ENCODE measurements at regions not wholly inside any gene's neighbourhood (a gene's known extent, or its start where the extent isn't known, plus 50 kb on each side); places are given as distances from the start of the nearest gene placed in this dataset.

DNA sequence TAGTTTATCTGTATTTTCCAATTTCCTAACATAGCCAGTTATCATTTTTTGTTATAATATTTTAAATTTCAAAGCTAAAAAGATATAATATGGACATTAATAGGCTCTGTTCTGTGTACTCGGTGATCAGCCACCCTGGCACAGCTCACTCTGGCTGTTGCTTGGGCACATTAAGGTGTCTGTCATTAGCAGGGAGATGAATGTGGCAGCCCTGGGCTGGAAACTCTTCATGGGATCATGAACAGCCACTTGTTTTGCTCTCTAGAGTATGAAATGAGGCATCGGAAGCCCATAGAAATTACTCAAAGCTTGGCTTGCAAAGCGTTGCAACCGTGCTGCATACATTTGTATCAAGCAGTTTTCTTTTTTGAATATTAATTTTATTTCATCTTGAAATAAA lies 233.2 kb downstream of the DACT1 start:
- ChIA-PET POLR2A (no interaction called here), CTCF (no interaction called here)
- 90% methylated on average over 2 of the region's 4 CpGs for WGBS (ENCODE audit: insufficient coverage)
- Mint-ChIP-seq H3K4me3 (no peak overlapping the region), H3K4me1 (no peaks in the 10 kb centered on the region), H3K27me3 (peaks cover 3% of the 10 kb centered on the region), H3K27ac (no peak overlapping the region), H3K9me3 (ENCODE audit: insufficient read depth) (no peaks in the 10 kb centered on the region)
- DNase-seq (no peak), ATAC-seq (ENCODE audit: low read depth) (no peak)
- no peak for TF ChIP-seq CTCF (IDR thresholded peaks at IDR 0.05)
- TF ChIP-seq EZH2 (IDR thresholded peaks at IDR 0.05; ENCODE audit: borderline replicate concordance, insufficient read depth, low read depth, low read length, poor library complexity, severe bottlenecking): no peak
- Histone ChIP-seq H3K9me3 (ENCODE audit: control extremely low read depth in 1 of 3, control insufficient read depth in 2 of 3, insufficient read depth in 1 of 3, low read length in 2 of 3) (no peaks in the 10 kb centered on the region), H3K27me3 (replicated peaks in 1 of 4; ENCODE audit: control extremely low read depth in 1 of 4, control insufficient read depth in 3 of 4, insufficient read depth in 4 of 4, low read length in 3 of 4) (no peaks in the 10 kb centered on the region), H3K4me2 (replicated peaks; ENCODE audit: low read depth, low read length, poor library complexity, severe bottlenecking) (no peak overlapping the region), H3K4me3 (ENCODE audit: control extremely low read depth in 1 of 5, extremely low read depth in 1 of 5, insufficient read depth in 1 of 5, low read depth in 2 of 5, low read length in 4 of 5) (no peak overlapping the region), H2AFZ (ENCODE audit: insufficient read depth, low read depth, low read length, poor library complexity, severe bottlenecking) (no peak overlapping the region), H3K9ac (ENCODE audit: low read length) (no peak overlapping the region), H3K36me3 (replicated peaks in 1 of 2; ENCODE audit: control extremely low read depth in 1 of 2, control insufficient read depth in 1 of 2, extremely low read depth in 1 of 2, insufficient read depth in 2 of 2, low read length in 1 of 2) (no peaks in the 10 kb centered on the region), H3K4me1 (ENCODE audit: control insufficient read depth in 2 of 2, insufficient read depth in 2 of 2, low read length in 2 of 2) (no peaks in the 10 kb centered on the region), H4K20me1 (ENCODE audit: control insufficient read depth, insufficient read depth, low read length, poor library complexity, severe bottlenecking) (no peaks in the 10 kb centered on the region), H3K27ac (ENCODE audit: low read length in 2 of 2) (no peak overlapping the region), H3K79me2 (ENCODE audit: control insufficient read depth, insufficient read depth, low read length) (no peaks in the 10 kb centered on the region)
- intact Hi-C loops (cut with micrococcal nuclease): no loop called here

DNA sequence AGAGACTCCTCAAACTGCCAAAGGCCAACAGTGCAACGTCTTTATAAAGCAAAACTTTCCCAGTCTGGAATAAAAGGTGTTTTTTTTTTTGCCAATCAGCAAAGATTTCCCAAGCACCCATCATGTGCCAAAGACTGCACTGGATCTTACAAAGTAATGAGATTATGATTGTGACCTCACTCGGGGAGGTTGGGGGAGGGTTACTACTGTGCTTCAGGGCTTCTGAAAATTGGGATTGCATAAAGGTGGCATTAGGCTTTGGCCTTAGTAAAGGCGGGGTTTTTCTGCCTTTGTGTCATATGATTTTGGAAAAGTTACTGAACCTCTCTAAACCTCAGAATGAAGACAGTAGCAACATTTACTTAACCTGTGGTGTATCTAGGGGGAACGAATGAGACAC lies 233.8 kb downstream of the DACT1 start:
- peaks cover 3% of the 10 kb centered on the region for H3K27me3 Mint-ChIP-seq
- no peaks in the 10 kb centered on the region for H3K79me2 ChIP-seq (ENCODE audit: control insufficient read depth, insufficient read depth, low read length)
- CTCF ChIA-PET: no interaction called here
- H3K27ac Mint-ChIP-seq: no peak overlapping the region
- H3K9me3 Mint-ChIP-seq (ENCODE audit: insufficient read depth): no peaks in the 10 kb centered on the region
- ATAC-seq (ENCODE audit: low read depth): no peak
- H3K27me3 ChIP-seq (replicated peaks in 1 of 4; ENCODE audit: control extremely low read depth in 1 of 4, control insufficient read depth in 3 of 4, insufficient read depth in 4 of 4, low read length in 3 of 4): no peaks in the 10 kb centered on the region
- no peak for DNase-seq
- no peaks in the 10 kb centered on the region for H3K4me1 Mint-ChIP-seq
- no peaks in the 10 kb centered on the region for H3K36me3 ChIP-seq (replicated peaks in 1 of 2; ENCODE audit: control extremely low read depth in 1 of 2, control insufficient read depth in 1 of 2, extremely low read depth in 1 of 2, insufficient read depth in 2 of 2, low read length in 1 of 2)
- POLR2A ChIA-PET: no interaction called here
- H4K20me1 ChIP-seq (ENCODE audit: control insufficient read depth, insufficient read depth, low read length, poor library complexity, severe bottlenecking): no peaks in the 10 kb centered on the region
- H3K4me2 ChIP-seq (replicated peaks; ENCODE audit: low read depth, low read length, poor library complexity, severe bottlenecking): no peak overlapping the region
- no peaks in the 10 kb centered on the region for H3K9me3 ChIP-seq (ENCODE audit: control extremely low read depth in 1 of 3, control insufficient read depth in 2 of 3, insufficient read depth in 1 of 3, low read length in 2 of 3)
- 100% methylated on average over 1 of the region's 4 CpGs for WGBS (ENCODE audit: insufficient coverage)
- H3K4me1 ChIP-seq (ENCODE audit: control insufficient read depth in 2 of 2, insufficient read depth in 2 of 2, low read length in 2 of 2): no peaks in the 10 kb centered on the region
- no peak overlapping the region for H2AFZ ChIP-seq (ENCODE audit: insufficient read depth, low read depth, low read length, poor library complexity, severe bottlenecking)
- no peak for TF ChIP-seq EZH2 (IDR thresholded peaks at IDR 0.05; ENCODE audit: borderline replicate concordance, insufficient read depth, low read depth, low read length, poor library complexity, severe bottlenecking)
- H3K4me3 ChIP-seq (ENCODE audit: control extremely low read depth in 1 of 5, extremely low read depth in 1 of 5, insufficient read depth in 1 of 5, low read depth in 2 of 5, low read length in 4 of 5): no peak overlapping the region
- H3K4me3 Mint-ChIP-seq: no peak overlapping the region
- no peak overlapping the region for H3K27ac ChIP-seq (ENCODE audit: low read length in 2 of 2)
- no peak overlapping the region for H3K9ac ChIP-seq (ENCODE audit: low read length)
- intact Hi-C loops (cut with micrococcal nuclease): no loop called here

Data from B cell (primary cell).